GM18907 (cell line): ENCODE measurements at regions not wholly inside any gene's neighbourhood (a gene's known extent, or its start where the extent isn't known, plus 50 kb on each side); places are given as distances from the start of the nearest gene placed in this dataset.
"Not testable (repeated sequence)": the region's sequence is repeated elsewhere in the genome, so short reads cannot be mapped to it uniquely, and the experiment has no call there.

Source experiments
- ATAC-seq: cut with Tn5 transposase; IDR thresholded peaks from one replicate; pipeline ENCODE4 v1.9.1; 2021; ENCODE audit warnings: mild to moderate bottlenecking, moderate library complexity; ENCODE audit not compliant: unreplicated experiment

GRCh38 chr20:55540486-55540885 lies 464.8 kb downstream of the CBLN4 start:
- ATAC-seq = no peak

- no peak for ATAC-seq
Observed at GRCh38 chr20:55540013-55540412, 465.3 kb downstream of the CBLN4 start.

GRCh38 chr20:55538261-55538908 lies 466.9 kb downstream of the CBLN4 start:
- ATAC-seq = no peak

GRCh38 chr20:55535366-55535765 lies 470.0 kb downstream of the CBLN4 start:
- no peak for ATAC-seq

GRCh38 chr20:55533632-55534031 lies 471.7 kb downstream of the CBLN4 start:
- ATAC-seq = no peak

- ATAC-seq = no peak
Observed at GRCh38 chr20:55530763-55531162, 474.6 kb downstream of the CBLN4 start.

GRCh38 chr20:55528482-55528881 lies 476.8 kb downstream of the CBLN4 start:
- no peak for ATAC-seq

- ATAC-seq = no peak
Observed at GRCh38 chr20:55522296-55522815, 483.0 kb downstream of the CBLN4 start.

- ATAC-seq = not testable (repeated sequence)
Observed at GRCh38 chr20:55517584-55517983, 487.7 kb downstream of the CBLN4 start.

- ATAC-seq = no peak
Observed at GRCh38 chr20:55515832-55516231, 489.5 kb downstream of the CBLN4 start.

- ATAC-seq = no peak
Observed at GRCh38 chr20:55514531-55514930, 490.8 kb downstream of the CBLN4 start.

GRCh38 chr20:55513954-55514353 lies 491.4 kb downstream of the CBLN4 start:
- ATAC-seq = no peak

- no peak for ATAC-seq
Observed at GRCh38 chr20:55500130-55500529, 505.2 kb downstream of the CBLN4 start.

- no peak for ATAC-seq
Observed at GRCh38 chr20:55488593-55488992, 516.7 kb downstream of the CBLN4 start.

GRCh38 chr20:55478724-55479450 lies 526.4 kb downstream of the CBLN4 start:
- no peak for ATAC-seq

- ATAC-seq = no peak
Observed at GRCh38 chr20:55472704-55473103, 532.6 kb downstream of the CBLN4 start.

GRCh38 chr20:55471052-55472006 lies 534.0 kb downstream of the CBLN4 start:
- ATAC-seq = no peak

GRCh38 chr20:55469074-55469473 lies 536.2 kb downstream of the CBLN4 start:
- no peak for ATAC-seq

GRCh38 chr20:55461519-55461918 lies 543.8 kb downstream of the CBLN4 start:
- no peak for ATAC-seq

GRCh38 chr20:55456316-55456940 lies 548.9 kb downstream of the CBLN4 start:
- no peak for ATAC-seq

GRCh38 chr20:55449091-55449490 lies 556.2 kb downstream of the CBLN4 start:
- no peak for ATAC-seq
